ENCODE measurements at regions not wholly inside any gene's neighbourhood (a gene's known extent, or its start where the extent isn't known, plus 50 kb on each side); places are given as distances from the start of the nearest gene placed in this dataset.

- ChIA-PET POLR2A (no interaction called here), CTCF (interaction anchor here (1.1 kb wide), 1 partner anchor 13 kb away, joined by 3 read pairs; no protein-coding TSS in a partner anchor)
- TF ChIP-seq, protein P1, sequence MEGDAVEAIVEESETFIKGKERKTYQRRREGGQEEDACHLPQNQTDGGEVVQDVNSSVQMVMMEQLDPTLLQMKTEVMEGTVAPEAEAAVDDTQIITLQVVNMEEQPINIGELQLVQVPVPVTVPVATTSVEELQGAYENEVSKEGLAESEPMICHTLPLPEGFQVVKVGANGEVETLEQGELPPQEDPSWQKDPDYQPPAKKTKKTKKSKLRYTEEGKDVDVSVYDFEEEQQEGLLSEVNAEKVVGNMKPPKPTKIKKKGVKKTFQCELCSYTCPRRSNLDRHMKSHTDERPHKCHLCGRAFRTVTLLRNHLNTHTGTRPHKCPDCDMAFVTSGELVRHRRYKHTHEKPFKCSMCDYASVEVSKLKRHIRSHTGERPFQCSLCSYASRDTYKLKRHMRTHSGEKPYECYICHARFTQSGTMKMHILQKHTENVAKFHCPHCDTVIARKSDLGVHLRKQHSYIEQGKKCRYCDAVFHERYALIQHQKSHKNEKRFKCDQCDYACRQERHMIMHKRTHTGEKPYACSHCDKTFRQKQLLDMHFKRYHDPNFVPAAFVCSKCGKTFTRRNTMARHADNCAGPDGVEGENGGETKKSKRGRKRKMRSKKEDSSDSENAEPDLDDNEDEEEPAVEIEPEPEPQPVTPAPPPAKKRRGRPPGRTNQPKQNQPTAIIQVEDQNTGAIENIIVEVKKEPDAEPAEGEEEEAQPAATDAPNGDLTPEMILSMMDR (IDR thresholded peaks at IDR 0.05; ENCODE audit: control extremely low read depth, extremely low read depth, low read depth, missing control alignments) = no peak
Measured at GRCh38 chr18:27449104-27449503, 264.0 kb upstream of the CHST9 start.

GRCh38 chr18:27447930-27448329, 262.8 kb upstream of the CHST9 start:
- POLR2A ChIA-PET = no interaction called here
- CTCF ChIA-PET = no interaction called here
- TF ChIP-seq, protein P1 (IDR thresholded peaks at IDR 0.05; ENCODE audit: control extremely low read depth, extremely low read depth, low read depth, missing control alignments) = no peak
- no peak for DNase-seq (ENCODE audit: extremely low spot score)

More at GRCh38 chr18:27449104-27449503, 264.0 kb upstream of the CHST9 start:
- DNase-seq (ENCODE audit: extremely low spot score) = no peak

DNA sequence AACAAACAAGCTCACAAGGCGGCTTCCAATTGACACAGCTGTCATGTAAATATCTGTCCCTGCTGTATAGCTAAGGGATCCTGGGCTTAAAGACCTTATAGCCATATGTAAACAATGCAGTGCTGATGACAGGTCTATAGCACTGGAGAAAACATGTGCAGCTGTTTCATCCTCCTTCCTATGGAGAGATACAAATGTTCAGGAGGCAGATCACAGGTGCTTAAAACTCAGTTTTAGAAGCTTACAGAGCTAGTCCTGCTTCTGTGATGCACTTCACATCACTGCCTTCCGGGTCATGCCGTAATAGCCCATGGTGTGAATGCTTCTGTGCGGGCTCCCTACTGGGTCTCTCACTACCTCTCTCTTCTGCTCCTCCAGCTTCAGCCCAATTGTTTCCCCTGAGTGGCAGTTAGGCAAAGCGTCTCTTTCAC, 262.4 kb upstream of the CHST9 start:
- ChIA-PET CTCF (interaction anchor here (0.8 kb wide), 1 partner anchor 152 kb away, joined by 3 read pairs; no protein-coding TSS in a partner anchor), POLR2A (no interaction called here)
- DNase-seq (ENCODE audit: extremely low spot score) = no peak
- TF ChIP-seq, protein P1 (IDR thresholded peaks at IDR 0.05; ENCODE audit: control extremely low read depth, extremely low read depth, low read depth, missing control alignments) = no peak

DNA sequence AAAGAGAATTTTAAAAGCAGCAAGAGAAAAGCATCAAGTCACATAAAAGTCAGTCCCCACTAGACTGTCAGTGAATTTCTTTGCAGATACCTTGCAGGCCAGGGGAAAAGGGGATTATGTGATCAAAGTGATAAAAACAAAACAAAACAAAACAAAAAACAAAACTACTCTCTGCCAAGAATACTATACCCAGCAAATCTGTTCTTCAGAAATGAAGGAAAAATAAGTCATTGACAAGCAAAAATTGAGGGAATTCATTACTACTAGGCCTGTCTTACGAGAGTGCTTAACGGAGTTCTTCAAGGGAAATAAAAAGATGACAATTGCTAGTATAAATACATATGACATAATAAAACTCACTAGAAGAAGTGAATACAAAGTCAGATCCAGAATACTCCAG, 245.5 kb upstream of the CHST9 start:
- TF ChIP-seq, protein P1 (IDR thresholded peaks at IDR 0.05; ENCODE audit: control extremely low read depth, extremely low read depth, low read depth, missing control alignments) = no peak
- DNase-seq (ENCODE audit: extremely low spot score) = no peak
- CTCF ChIA-PET = no interaction called here
- POLR2A ChIA-PET = no interaction called here

DNA sequence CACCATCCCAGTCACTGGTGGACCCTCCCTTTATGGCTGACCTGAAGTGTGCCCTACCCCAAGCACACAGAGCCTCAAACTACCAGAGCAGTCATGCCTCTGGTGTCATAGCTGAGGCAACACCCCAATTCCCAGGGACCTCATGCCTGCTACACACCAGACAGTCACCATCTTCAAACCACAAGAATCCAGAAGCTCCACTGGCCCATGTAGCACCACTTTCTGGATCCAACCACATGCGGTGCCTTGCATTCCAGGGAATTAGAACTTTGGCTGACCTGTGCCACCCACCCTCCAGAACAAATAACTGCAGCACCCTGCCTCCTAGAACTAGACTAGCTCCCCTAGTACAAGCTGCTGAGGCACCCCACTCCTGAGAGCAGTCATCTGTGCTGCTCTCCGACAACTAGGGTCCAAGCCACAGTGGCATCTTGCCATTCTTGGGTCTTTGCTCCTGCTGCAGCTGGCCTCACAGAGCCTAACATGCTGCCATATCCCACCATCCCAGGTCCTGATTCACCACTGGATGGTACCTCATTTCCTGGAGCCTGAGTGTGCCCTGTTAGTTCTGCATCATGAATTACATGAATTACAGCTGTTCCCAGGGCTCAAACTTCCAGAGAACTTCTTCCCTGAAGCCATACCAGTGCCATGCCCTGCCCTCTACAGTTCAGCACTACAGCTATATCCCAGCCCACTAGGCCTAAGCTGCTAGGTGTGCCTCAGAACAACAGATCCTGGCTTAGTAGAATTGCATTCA, 243.8 kb upstream of the CHST9 start:
- DNase-seq (ENCODE audit: extremely low spot score) = no peak
- POLR2A ChIA-PET = no interaction called here
- TF ChIP-seq, protein P1 (IDR thresholded peaks at IDR 0.05; ENCODE audit: control extremely low read depth, extremely low read depth, low read depth, missing control alignments) = no peak
- CTCF ChIA-PET = no interaction called here

DNA sequence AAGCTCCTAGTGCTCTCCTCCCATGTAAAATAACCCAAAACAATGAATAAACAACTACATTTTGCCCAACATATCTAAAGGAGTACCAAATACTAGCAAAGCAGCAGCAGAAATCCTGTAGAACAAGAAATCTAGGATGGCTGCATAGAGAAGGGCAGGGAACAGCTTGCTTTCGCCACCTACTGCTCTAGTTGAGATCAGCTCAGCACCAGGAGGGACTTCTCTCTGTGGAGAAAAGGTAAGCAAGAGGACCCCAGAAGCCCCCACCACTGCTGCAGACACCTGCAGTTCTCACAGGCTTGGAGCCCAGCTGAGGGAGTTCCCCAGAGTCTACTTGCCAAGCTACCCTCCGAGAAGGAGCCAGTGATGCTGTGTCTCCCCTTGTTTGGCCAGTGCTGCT, 243.0 kb upstream of the CHST9 start:
- ChIA-PET POLR2A (no interaction called here), CTCF (no interaction called here)

More for the DNA sequence above, 243.0 kb upstream of the CHST9 start:
- DNase-seq (ENCODE audit: extremely low spot score) = no peak
- TF ChIP-seq, protein P1 (IDR thresholded peaks at IDR 0.05; ENCODE audit: control extremely low read depth, extremely low read depth, low read depth, missing control alignments) = no peak

Measured in GM10248 (cell line).